ENCODE measurements at regions not wholly inside any gene's neighbourhood (a gene's known extent, or its start where the extent isn't known, plus 50 kb on each side); places are given as distances from the start of the nearest gene placed in this dataset.

DNA sequence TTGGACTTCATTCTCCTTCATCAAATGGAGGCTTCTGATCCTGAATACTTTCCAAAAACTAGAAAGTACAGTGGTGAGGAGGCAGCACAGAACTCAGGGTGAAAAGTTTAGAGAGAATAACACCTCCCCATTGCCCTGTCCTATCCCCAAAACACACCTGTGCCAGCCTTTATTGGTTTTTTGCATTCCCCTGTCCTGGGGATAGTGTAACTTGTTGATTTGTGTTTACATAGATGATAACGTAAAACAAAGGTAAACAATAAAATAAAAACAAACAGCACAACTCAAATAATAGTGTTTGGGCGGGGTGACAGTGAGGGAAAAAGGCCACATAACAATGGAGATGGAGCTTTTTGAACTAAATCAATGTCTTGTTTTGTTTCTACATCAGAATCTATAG lies 1917.7 kb downstream of the TP53TG3F start:
- DNase-seq (ENCODE audit: low read depth) = no peak

DNA sequence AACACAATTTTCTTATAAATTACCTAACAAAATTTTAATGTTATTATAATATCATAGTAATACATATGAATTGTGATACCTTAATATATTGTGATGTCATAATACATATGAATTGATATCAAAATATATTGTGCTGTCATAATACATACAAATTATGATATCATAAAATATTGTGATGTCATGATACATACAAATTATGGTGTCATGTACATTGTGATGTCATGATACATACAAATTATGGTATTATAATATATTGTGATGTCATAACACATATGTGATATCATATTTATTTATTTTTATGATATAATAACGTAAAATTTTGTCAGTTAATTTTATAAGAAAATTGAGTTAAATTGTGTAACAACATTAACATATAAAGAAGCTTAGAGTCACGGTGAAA lies 1927.2 kb downstream of the TP53TG3F start:
- no peak for DNase-seq (ENCODE audit: low read depth)

DNA sequence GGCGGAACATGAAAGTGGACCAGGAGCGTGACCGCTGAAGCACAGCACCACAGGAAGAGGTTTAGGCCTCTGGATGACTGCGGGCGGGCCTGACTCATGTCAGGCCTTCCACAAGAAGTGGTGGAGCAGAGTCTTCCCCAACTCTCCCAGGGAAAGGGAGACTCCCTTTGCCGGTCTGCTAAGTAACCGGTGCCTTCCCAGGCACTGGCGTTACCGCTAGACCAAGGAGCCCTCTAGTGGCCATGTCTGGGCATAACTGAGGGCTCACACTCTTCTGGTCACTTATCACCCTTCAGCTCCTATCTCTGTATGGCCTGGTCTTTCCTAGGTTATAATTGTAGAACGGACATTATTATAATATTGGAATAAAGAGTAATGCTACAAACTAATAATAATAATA lies 1931.9 kb downstream of the TP53TG3F start:
- DNase-seq (ENCODE audit: low read depth) = peak; percentile 11

DNA sequence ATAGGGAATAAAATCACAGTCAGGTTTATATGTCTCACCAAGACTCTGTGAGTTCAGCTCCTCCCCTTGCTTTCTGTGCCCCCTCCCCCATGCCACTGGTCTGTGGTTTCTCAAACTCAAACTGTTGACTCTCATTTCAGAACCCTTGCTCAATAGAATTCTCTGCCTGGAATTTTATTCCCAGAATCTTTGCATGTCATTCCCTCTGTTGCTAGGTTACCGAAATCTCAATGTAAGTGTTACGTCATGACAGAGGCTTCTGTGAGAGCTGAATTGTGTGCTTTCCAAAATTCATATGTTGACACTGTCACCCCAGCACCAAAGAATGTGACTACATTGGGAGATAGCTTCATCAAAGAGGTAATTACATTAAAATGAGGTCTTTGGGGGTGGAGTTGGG lies 1938.8 kb downstream of the TP53TG3F start:
- no peak for DNase-seq (ENCODE audit: low read depth)

DNA sequence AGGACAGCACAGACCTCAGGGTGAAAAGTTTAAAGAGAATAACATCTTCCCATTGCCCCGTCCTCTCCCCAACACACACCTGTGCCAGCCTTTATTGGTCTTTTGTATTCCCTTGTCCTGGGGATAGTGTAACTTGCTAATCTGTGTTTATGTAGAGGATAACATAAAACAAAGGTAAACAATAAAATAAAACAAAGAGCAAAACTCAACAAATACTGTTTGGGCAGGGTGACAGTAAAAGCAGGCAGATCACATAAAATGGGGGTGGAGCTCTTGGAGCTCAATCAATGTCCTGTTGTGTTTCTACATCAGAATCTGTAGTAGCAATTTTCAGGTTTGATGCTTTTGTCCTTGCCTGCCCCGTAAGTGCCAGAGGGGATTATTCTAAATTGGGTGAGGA lies 1939.7 kb downstream of the TP53TG3F start:
- no peak for DNase-seq (ENCODE audit: low read depth)

DNA sequence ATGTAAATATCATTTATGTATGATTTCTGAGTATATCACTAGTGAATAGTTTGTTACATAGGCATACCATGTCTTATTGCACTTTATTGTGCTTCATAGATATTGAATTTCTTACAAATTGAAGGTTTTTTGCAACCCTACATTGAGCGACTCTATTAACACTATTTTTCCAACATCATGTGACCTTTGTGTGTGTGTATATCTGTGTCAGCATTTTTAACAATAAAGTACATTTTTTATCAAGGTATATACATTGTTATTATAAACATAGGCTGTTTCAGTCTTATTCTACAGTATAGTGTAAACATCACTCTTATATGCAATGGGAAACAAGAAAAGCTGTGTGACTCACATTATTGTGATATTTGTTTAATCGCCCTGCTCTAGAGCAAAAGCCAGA lies 1944.9 kb downstream of the TP53TG3F start:
- no peak for DNase-seq (ENCODE audit: low read depth)

DNA sequence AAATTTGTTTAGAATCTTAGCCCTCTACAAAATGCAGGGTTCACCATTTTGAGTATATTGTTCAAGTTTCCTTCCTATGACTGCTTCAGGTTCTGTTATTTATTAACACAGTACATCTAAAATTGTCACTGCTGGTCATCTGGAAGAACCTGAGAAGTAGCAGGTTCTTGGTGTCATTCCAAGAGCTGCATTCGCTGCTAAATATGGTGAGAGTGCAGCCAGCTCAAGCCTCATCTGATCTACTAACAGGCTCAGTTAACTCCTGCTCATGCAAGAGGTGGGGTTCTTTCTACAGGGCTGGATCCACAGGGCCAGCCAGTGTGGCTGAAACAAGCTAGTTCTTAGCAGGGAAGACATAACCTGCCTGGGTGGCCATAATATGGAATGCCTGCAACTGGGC lies 1946.1 kb downstream of the TP53TG3F start:
- no peak for DNase-seq (ENCODE audit: low read depth)

DNA sequence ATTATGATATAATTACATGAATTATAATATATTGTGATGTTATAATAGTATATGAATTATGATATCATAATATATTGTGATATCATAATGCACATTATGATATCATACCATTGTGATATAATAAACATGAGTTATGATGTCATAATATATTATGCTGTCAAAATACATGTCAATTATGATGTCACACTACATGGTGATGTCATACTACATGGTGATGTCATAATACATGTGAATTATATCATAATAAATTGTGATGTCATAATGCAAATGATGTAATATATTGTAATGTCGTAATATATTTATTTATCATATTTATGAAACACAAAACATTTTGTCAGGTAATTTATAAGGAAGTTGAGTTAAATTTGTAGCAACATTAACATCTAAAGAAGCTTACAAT lies 1950.1 kb downstream of the TP53TG3F start:
- no peak for DNase-seq (ENCODE audit: low read depth)

DNA sequence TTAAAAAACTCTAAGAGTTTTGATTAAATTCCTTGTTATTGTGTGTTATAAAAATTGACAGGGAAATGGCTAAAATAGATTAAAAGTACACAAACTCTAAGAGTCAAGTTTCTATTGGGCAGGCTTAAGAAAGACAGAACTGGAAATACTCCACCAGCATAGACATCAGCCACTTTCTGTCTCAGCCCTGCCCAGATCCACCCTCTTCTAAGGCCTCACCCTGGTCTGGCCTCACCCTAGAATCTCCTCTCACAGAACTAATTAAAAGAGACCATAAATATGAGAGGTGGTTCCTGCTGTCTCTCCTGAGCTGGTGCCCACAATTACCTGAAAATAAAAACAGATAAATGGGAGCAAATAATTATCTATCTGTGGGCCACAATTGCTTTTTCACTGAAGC lies 1951.0 kb downstream of the TP53TG3F start:
- DNase-seq (ENCODE audit: low read depth) = no peak

DNA sequence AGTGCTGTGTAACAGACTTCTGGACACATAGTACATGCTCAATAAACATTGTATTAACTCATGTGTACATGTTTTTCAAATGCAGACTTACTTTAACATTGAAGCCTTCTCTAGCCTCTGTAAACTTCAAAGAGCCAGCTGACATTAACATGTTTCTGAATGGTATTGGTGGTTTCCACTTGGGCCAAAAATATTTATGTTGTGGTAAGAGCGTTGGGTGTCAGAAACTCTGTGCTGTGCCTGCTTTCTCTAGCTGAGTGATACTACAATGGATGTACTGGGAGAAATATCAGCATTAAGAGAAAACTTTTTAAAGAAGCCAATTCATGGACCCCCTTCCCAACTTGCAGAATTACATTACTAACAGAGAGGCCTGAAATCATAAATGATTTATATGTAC lies 1951.7 kb downstream of the TP53TG3F start:
- no peak for DNase-seq (ENCODE audit: low read depth)

DNA sequence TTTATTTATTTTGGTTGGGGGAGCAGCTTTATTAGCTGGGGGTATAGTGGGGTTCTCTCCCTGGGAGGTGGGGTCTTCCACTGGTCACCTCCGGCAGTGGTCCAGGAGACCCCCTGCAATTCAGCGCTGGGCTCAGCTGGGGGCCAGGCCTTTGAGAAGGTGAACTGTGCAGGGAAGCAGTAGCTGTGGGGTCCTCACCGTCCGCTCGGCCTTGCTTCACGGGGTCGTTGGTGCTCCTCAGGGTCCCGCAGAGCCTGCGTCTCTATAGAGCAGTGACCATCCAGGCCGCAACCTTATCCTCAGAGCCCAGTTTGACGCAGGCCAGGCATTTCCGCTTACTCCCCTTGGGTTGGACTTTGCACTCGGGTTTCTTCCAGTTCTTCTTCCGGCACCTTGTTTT lies 1954.7 kb downstream of the TP53TG3F start:
- DNase-seq (ENCODE audit: low read depth) = no peak

DNA sequence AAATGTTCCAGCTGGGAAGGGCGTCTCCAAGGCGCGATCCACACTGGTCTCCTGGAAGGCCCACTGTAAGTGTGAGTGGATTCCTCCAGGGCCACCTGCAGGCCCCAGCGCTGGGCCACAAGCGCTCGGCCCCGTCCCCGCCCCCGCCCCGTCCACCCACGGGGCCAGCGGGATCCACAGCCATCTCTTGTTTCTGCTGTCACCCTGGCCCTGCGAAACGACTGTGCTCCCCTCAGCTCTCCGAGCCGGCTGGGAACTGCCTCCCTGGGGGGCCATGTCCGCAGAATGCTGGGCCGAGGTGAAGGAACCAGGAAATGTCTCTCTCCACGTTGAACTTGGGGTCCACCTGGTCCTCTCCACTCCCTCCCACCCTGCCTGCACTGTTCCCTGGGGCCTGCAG lies 1955.2 kb downstream of the TP53TG3F start:
- DNase-seq (ENCODE audit: low read depth) = no peak

DNA sequence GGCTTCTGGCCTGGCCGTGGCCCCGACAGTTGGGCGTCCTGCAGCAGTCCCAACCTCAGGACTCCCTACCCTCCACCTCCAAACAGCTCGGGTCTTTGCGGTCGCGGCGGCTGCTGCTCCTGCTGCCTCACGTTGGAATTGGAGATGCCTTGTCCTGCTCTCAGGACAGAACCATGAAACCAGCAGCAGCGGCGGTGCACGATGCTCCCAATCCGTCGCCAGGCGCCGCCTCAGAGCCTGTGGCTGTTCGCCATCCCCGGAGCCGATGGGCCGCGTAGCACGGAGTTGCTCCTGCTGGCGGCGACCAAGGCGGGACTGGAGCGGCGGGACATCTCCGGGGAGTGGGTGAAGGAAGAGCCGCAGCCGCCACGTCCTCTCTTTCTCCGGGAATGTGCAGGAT lies 1965.9 kb downstream of the TP53TG3F start:
- DNase-seq (ENCODE audit: low read depth) = no peak

DNA sequence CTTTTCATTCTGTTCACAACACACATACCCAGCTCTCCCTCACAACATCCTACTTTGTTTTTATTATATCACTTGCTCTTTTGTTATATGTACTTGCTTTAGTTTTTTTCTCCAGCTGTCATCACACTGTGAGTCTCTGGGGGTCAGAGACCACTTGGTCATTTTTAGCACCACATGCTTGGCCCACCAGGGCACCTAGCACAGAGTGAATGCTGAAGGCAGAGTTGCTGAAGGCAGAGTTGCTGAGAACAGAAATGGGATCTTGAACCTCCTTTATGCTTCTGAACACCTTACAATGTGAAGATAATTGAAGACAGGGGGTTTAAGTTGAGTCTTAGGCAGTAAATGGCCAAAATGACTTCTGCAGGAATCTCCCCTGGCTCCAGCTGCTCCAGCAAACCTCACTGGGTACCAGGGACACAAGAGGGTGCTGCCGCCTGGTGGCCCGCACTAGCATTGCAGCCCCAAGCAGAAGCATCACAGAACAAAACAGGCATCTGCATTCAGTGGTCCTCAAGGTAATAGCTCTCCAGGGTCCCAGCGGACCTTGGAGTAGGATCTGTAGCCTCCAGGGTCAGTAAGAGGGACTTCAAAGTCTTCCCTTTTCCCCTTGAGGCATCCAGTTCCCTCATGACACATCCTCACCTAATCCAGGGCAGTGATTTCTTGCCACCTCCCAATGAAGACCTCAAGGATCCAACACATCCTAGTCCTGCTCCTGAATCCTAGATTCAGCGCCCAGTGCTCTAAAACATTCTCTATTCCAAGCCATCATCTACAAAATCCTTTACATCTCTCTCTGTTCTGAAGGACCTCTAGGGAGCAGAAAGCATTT lies 1972.6 kb downstream of the TP53TG3F start:
- no peak for DNase-seq (ENCODE audit: low read depth)

DNA sequence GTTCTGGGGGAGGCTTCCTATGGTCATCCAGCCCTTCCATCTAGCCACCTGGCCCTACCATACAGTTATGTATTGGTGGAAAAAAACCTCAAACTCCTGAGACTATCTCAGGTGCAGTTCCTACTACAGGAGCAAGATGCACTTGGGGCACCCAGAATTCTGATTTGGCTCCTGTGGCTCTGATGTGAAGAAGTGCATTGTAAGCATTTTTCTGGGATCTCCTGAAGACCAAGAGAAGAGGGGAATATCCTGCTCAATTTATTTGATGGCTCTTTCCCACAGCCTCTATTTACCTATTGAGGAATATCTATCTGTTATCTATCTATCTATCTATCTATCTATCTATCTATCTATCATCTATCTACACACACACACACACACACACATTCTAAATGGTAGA lies 1981.5 kb downstream of the TP53TG3F start:
- no peak for DNase-seq (ENCODE audit: low read depth)

DNA sequence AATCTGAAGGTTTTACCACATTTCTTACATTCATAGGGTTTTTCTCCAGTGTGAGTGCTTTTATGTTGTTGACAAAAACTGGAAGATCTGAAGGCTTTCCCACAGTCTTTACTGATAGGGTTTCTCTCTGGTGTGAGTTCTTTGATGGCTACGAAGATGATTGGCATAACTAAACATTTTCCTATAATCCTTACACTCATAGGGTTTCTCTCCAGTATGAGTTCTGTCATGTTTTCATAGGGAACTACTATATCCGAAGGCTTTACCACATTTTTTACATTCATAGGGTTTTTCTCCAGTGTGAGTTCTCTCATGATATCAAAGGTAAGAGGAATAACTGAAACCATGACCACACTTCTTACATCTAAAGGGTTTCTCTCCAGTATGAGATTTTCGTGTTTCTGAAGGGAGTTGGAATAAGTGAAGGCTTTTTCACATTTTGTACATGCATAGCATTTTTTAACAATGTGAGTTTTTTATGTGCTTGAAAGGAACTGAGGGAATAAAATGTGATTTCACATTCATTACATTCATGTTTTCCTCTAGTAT lies 1987.7 kb downstream of the TP53TG3F start:
- DNase-seq (ENCODE audit: low read depth) = no peak

DNA sequence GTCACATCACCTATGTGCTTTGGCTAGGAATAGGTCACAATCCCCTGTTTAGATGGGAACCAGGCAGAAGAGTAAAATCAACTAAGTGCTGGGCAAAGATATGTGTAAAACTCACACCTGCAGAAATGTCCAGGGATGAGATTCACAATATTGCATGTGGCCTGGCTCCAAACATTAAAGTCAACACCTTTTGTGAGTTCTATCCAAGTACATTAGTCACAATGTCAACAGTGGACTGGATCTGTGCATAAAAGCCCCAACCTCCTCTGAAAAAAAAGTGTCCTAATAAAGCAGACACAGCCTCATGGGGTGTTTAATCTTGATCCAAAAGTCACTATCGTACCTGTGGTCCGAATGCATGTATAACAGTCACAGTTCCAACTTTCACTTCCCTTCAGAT lies 1990.3 kb downstream of the TP53TG3F start:
- no peak for DNase-seq (ENCODE audit: low read depth)

DNA sequence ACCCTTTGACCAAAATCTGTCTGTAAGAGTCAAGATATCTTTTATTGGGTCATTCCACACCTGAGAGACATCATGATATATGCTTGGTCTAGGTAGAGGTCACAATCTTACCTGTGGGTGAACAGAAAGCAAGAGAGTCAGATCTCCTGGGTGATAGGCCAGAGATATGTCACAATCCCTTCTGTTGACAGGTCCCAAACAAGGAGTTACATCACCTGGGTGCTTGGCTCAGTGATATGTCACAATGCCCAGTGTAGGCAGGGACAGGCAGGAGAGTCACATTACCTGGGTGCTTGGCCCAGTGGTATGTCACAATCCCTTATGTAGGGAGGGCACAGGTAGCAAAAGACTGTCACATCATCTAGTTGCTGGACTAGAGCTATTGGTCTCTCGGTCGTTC lies 1991.2 kb downstream of the TP53TG3F start:
- no peak for DNase-seq (ENCODE audit: low read depth)

DNA sequence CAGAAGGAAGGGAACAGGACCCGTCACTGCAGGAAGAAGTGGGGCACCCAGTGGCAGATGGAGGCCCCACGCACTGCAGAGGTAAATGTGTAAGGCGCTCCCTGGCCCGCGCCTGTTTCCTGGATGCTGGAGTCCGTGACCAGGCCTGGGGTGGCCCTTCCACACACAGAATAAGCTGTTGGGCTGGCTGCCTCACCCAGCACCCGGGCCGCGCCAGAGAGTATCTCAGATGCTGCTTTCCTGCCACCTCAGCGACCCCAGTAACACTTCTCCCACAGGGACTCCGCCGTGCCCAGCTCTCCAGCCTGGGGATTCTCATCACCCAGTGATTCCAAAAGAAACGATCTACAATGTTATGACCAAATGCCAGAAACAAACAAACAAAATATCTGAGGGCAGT lies 1993.1 kb downstream of the TP53TG3F start:
- DNase-seq (ENCODE audit: low read depth) = no peak

DNA sequence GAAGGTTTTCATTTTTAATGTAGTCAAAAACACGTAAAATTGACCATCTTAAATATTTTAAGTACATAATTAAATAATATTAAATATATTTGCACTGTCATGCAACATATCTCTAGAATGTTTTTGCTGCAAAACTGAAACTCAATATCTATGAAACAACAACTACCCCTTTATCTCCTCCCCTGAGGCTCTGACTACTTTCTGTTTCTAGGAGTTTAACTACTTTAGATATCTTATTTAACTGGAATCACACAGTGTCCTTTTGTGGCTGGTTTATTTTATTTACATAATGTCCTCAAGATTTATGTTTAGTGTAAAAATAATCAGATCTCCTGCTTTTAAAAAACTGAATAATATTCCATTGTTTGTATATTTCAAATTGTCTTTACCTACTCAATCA lies 2003.9 kb downstream of the TP53TG3F start:
- no peak for DNase-seq (ENCODE audit: low read depth)

DNA sequence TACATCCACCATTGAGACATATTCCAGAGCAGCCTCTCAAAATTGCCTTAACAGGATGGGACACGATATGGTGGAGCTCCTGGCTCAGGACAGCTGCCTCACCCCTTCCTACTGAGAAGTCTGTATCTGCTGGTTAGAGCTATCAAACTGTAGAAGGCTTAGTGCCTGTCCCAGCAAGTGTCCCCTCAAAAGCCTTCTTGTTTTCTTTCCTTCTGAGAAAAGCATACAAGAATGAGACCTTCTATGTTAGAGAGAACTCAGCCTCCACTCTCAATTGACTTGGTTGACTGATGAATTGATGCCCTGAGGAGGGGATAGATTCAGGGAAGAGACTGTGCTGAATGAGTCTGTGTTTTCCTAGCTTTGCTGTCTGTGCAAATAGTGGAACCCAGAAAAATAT lies 2020.9 kb downstream of the TP53TG3F start:
- DNase-seq (ENCODE audit: low read depth) = no peak

DNA sequence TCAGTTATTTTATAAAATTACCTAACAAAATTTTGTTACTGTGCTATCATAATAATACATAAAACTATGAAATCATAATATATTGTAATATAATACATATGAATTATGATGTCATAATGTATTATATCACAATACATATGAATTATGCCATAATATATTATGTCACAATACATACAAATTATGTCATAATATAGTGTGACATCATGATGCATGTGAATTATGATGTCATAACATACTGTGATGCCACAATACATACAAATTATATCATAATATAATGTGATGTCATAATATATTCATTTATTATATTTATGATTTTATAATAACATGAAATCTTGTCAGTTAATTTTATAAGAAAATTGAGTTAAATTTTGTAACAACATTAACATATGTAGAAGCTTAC lies 2021.6 kb downstream of the TP53TG3F start:
- DNase-seq (ENCODE audit: low read depth) = no peak

DNA sequence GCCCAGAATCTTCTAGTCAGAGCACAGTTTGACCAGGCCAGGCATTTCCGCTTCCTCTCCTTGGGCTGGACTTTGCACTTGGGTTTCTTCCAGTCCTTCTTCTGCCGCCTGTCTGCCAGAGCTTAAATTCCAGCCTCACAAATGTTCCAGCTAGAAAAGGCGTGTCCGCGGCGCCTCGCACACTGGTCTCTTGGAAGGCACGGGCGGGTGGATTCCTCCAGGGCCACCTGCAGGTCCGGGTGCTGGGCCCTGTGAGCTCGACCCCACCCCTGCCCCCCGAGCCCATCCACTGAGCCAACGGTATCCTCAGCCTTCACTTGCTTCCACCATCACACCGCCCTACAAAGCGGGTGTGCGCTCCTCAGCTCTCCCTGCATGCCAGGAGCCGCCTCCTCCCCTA lies 2026.5 kb downstream of the TP53TG3F start:
- DNase-seq (ENCODE audit: low read depth) = no peak

DNA sequence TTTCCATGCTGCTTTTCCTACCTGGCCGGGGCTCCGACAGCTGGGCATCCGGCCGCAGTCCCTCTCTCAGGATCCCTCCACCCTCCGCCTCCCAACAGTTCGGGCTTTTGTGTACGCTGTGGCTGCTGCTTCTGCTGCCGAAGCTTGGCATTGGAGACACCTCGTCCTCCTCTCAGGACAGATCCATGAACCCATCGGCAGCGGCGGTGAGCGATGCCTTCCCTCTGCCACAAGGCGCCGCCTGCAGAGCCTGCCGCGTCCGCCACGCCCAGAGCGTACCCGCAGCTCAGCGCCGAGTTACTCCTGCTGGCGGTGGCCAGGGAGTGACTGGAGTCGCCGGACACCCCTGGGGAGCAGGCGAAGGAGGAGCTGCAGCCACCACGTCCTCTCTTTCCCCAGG lies 2032.8 kb downstream of the TP53TG3F start:
- no peak for DNase-seq (ENCODE audit: low read depth)

Data from RPMI7951 (cell line).